HG02885 (cell line): ENCODE measurements at regions not wholly inside any gene's neighbourhood (a gene's known extent, or its start where the extent isn't known, plus 50 kb on each side); places are given as distances from the start of the nearest gene placed in this dataset.
A peak's percentile ranks its signal among the peaks of the same experiment; 100 is the strongest.
"Not testable (repeated sequence)": the region's sequence is repeated elsewhere in the genome, so short reads cannot be mapped to it uniquely, and the experiment has no call there.

Experiments
- ATAC-seq: cut with Tn5 transposase; IDR thresholded peaks from one replicate; pipeline ENCODE4 v1.9.1; 2021; ENCODE audit warnings: mild to moderate bottlenecking; ENCODE audit not compliant: unreplicated experiment, poor library complexity

GRCh38 chr12:8389296-8389695, 66.5 kb upstream of the CLEC6A start:
- not testable (repeated sequence) for ATAC-seq

- peak; percentile 56 for ATAC-seq
Measured at GRCh38 chr12:8390001-8390777, 65.6 kb upstream of the CLEC6A start.

GRCh38 chr12:8396225-8397071, 59.3 kb upstream of the CLEC6A start:
- not testable (repeated sequence) for ATAC-seq

GRCh38 chr12:8397378-8397777, 58.4 kb upstream of the CLEC6A start:
- ATAC-seq: not testable (repeated sequence)

- not testable (repeated sequence) for ATAC-seq
Measured at GRCh38 chr12:8399496-8400034, 56.2 kb upstream of the CLEC6A start.

GRCh38 chr12:8403834-8404233, 51.9 kb upstream of the CLEC6A start:
- not testable (repeated sequence) for ATAC-seq

- not testable (repeated sequence) for ATAC-seq
Measured at GRCh38 chr12:8404341-8404740, 51.4 kb upstream of the CLEC6A start.
